CD4-positive, alpha-beta memory T cell (primary cell): ENCODE measurements at regions not wholly inside any gene's neighbourhood (a gene's known extent, or its start where the extent isn't known, plus 50 kb on each side); places are given as distances from the start of the nearest gene placed in this dataset.

Experiments
- CTCF ChIA-PET: fragments of 350-600 bp; sonication (Branson Sonifier 250); formaldehyde crosslinking; loops from one replicate; lab custom pipeline; 2021; ENCODE audit warnings: inconsistent platforms; ENCODE audit not compliant: partially characterized antibody; lab: Charles Lee
- POLR2A ChIA-PET: fragments of 350-600 bp; sonication (Branson Sonifier 250); formaldehyde crosslinking; loops from one replicate; lab custom pipeline; 2021; ENCODE audit not compliant: partially characterized antibody; lab: Charles Lee
- DNase-seq, 5 donors: peaks; one replicate each; pipeline versions ENCODE4 v3.0.0 to v3.0.0-alpha.2; 2020 to 2022; ENCODE audit warnings: mixed read lengths in 1 of 5
- H3K27ac ChIP-seq: one replicate; pipeline ENCODE4 v1.7.0; 2013; ENCODE audit warnings: low read depth, low read length
- H3K27me3 ChIP-seq: 2 replicates; pipeline ENCODE4 v1.7.0; 2013; ENCODE audit warnings: mild to moderate bottlenecking, low read length, moderate library complexity; ENCODE audit not compliant: insufficient read depth
- H3K36me3 ChIP-seq: 2 replicates; pipeline ENCODE4 v1.7.0; 2013; ENCODE audit warnings: mild to moderate bottlenecking, low read length, moderate library complexity; ENCODE audit not compliant: insufficient read depth
- H3K4me1 ChIP-seq: 2 replicates; pipeline ENCODE4 v1.7.0; 2013; ENCODE audit warnings: mild to moderate bottlenecking, low read length, moderate library complexity; ENCODE audit not compliant: insufficient read depth
- H3K4me3 ChIP-seq, 2 donors: one replicate each; pipeline ENCODE4 v1.7.0; 2013; ENCODE audit warnings: low read length in 2 of 2, mild to moderate bottlenecking in 1 of 2
- H3K9me3 ChIP-seq, 2 donors: one replicate each; pipeline ENCODE4 v1.7.0; 2013; ENCODE audit warnings: low read length in 2 of 2, control low read depth in 1 of 2; ENCODE audit not compliant: control insufficient read depth in 1 of 2
- H3K27ac Mint-ChIP-seq, 7 donors: one replicate each; pipeline ENCODE4 v1.8.0; 2020 to 2021; ENCODE audit warnings: mixed read lengths in 7 of 7, mild to moderate bottlenecking in 6 of 7, inconsistent platforms in 3 of 7, moderate library complexity in 3 of 7
- H3K27me3 Mint-ChIP-seq, 2 donors: one replicate each; pipeline ENCODE4 v1.8.0; 2020 to 2021; ENCODE audit warnings: mixed read lengths in 2 of 2
- H3K36me3 Mint-ChIP-seq, 2 donors: one replicate each; pipeline ENCODE4 v1.8.0; 2020 to 2021; ENCODE audit warnings: mixed read lengths in 2 of 2, inconsistent platforms in 1 of 2, mild to moderate bottlenecking in 1 of 2
- H3K4me1 Mint-ChIP-seq, 4 donors: one replicate each; pipeline ENCODE4 v1.8.0; 2020 to 2021; ENCODE audit warnings: mixed read lengths in 4 of 4, mild to moderate bottlenecking in 1 of 4
- H3K4me3 Mint-ChIP-seq, 8 donors: one replicate each; pipeline ENCODE4 v1.8.0; 2020 to 2021; ENCODE audit warnings: mixed read lengths in 8 of 8, mild to moderate bottlenecking in 7 of 8, moderate library complexity in 6 of 8, inconsistent platforms in 3 of 8
- H3K9me3 Mint-ChIP-seq, 8 donors: one replicate each; pipeline ENCODE4 v1.8.0; 2020 to 2021; ENCODE audit warnings: mixed read lengths in 8 of 8, mild to moderate bottlenecking in 5 of 8, inconsistent platforms in 3 of 8, moderate library complexity in 1 of 8
- intact Hi-C: fragments of 100-400 bp; cut with micrococcal nuclease; formaldehyde crosslinking; loops from one replicate; pipeline ENCODE4 v1.15.1; 2023

- H3K36me3 ChIP-seq: no peaks in the 10 kb centered on the region
- Mint-ChIP-seq H3K27me3 (no peaks in the 10 kb centered on the region), H3K27ac (no peak overlapping the region), H3K4me1 (no peaks in the 10 kb centered on the region), H3K4me3 (no peak overlapping the region), H3K36me3 (no peaks in the 10 kb centered on the region), H3K9me3 (peaks cover 0 to 6% (median under 1%) of the 10 kb centered on the region in 8 donors)
- H3K27me3 ChIP-seq: no peaks in the 10 kb centered on the region
- no peak for DNase-seq
- no peak overlapping the region for H3K27ac ChIP-seq
- H3K4me3 ChIP-seq: no peak overlapping the region
- ChIA-PET POLR2A (no interaction called here), CTCF (no interaction called here)
- intact Hi-C loops: no loop called here
- no peaks in the 10 kb centered on the region for H3K9me3 ChIP-seq
- no peaks in the 10 kb centered on the region for H3K4me1 ChIP-seq
Observed at GRCh38 chr2:138329162-138329561, 172.4 kb upstream of the SPOPL start.

GRCh38 chr2:138329591-138329990 is 172.0 kb upstream of the SPOPL start:
- Histone ChIP-seq H3K27ac (no peak overlapping the region), H3K9me3 (no peaks in the 10 kb centered on the region), H3K27me3 (no peaks in the 10 kb centered on the region), H3K4me1 (no peaks in the 10 kb centered on the region), H3K36me3 (no peaks in the 10 kb centered on the region), H3K4me3 (no peak overlapping the region)
- DNase-seq: no peak
- CTCF ChIA-PET: no interaction called here
- H3K4me1 Mint-ChIP-seq: no peaks in the 10 kb centered on the region
- peaks cover 0 to 6% (median under 1%) of the 10 kb centered on the region in 8 donors for H3K9me3 Mint-ChIP-seq
- no peaks in the 10 kb centered on the region for H3K36me3 Mint-ChIP-seq
- no peaks in the 10 kb centered on the region for H3K27me3 Mint-ChIP-seq
- POLR2A ChIA-PET: no interaction called here
- peak overlapping the region in 1 of 7 donors; percentile 2 for H3K27ac Mint-ChIP-seq
- no peak overlapping the region for H3K4me3 Mint-ChIP-seq
- intact Hi-C loops: no loop called here

- CTCF ChIA-PET: no interaction called here
- Histone ChIP-seq H3K4me3 (no peak overlapping the region), H3K4me1 (no peaks in the 10 kb centered on the region), H3K27me3 (no peaks in the 10 kb centered on the region), H3K9me3 (no peaks in the 10 kb centered on the region), H3K27ac (no peak overlapping the region), H3K36me3 (no peaks in the 10 kb centered on the region)
- Mint-ChIP-seq H3K27ac (no peak overlapping the region), H3K36me3 (no peaks in the 10 kb centered on the region), H3K4me3 (no peak overlapping the region), H3K4me1 (no peaks in the 10 kb centered on the region), H3K9me3 (peaks cover 0 to 4% (median under 1%) of the 10 kb centered on the region in 8 donors), H3K27me3 (no peaks in the 10 kb centered on the region)
- POLR2A ChIA-PET: no interaction called here
- intact Hi-C loops: no loop called here
- no peak for DNase-seq
Observed at GRCh38 chr2:138333121-138333520, 168.4 kb upstream of the SPOPL start.

- Mint-ChIP-seq H3K4me1 (no peaks in the 10 kb centered on the region), H3K27me3 (no peaks in the 10 kb centered on the region), H3K9me3 (peaks cover 0 to 4% (median under 1%) of the 10 kb centered on the region in 8 donors), H3K4me3 (no peak overlapping the region), H3K36me3 (no peaks in the 10 kb centered on the region), H3K27ac (no peak overlapping the region)
- Histone ChIP-seq H3K27me3 (no peaks in the 10 kb centered on the region), H3K4me3 (no peak overlapping the region), H3K4me1 (no peaks in the 10 kb centered on the region), H3K27ac (no peak overlapping the region), H3K9me3 (no peaks in the 10 kb centered on the region), H3K36me3 (no peaks in the 10 kb centered on the region)
- POLR2A ChIA-PET: no interaction called here
- intact Hi-C loops: no loop called here
- CTCF ChIA-PET: no interaction called here
- no peak for DNase-seq
Observed at GRCh38 chr2:138333677-138334076, 167.9 kb upstream of the SPOPL start.

GRCh38 chr2:138334323-138334722 is 167.2 kb upstream of the SPOPL start:
- Histone ChIP-seq H3K36me3 (no peaks in the 10 kb centered on the region), H3K4me1 (no peaks in the 10 kb centered on the region), H3K27ac (no peak overlapping the region), H3K4me3 (no peak overlapping the region), H3K27me3 (no peaks in the 10 kb centered on the region), H3K9me3 (no peaks in the 10 kb centered on the region)
- ChIA-PET CTCF (no interaction called here), POLR2A (no interaction called here)
- Mint-ChIP-seq H3K4me3 (no peak overlapping the region), H3K27ac (no peak overlapping the region), H3K4me1 (no peaks in the 10 kb centered on the region), H3K9me3 (peaks cover 0 to 4% (median under 1%) of the 10 kb centered on the region in 8 donors), H3K36me3 (no peaks in the 10 kb centered on the region), H3K27me3 (no peaks in the 10 kb centered on the region)
- intact Hi-C loops: no loop called here
- no peak for DNase-seq

- Mint-ChIP-seq H3K4me1 (no peaks in the 10 kb centered on the region), H3K4me3 (no peak overlapping the region), H3K36me3 (no peaks in the 10 kb centered on the region), H3K27ac (no peak overlapping the region), H3K9me3 (peaks cover 0 to 4% (median under 1%) of the 10 kb centered on the region in 8 donors), H3K27me3 (no peaks in the 10 kb centered on the region)
- Histone ChIP-seq H3K36me3 (no peaks in the 10 kb centered on the region), H3K27me3 (no peaks in the 10 kb centered on the region), H3K4me3 (no peak overlapping the region), H3K9me3 (no peaks in the 10 kb centered on the region), H3K4me1 (no peaks in the 10 kb centered on the region), H3K27ac (no peak overlapping the region)
- no peak for DNase-seq
- intact Hi-C loops: no loop called here
- ChIA-PET CTCF (no interaction called here), POLR2A (no interaction called here)
Observed at GRCh38 chr2:138335036-138335435, 166.5 kb upstream of the SPOPL start.

GRCh38 chr2:138336146-138336545 is 165.4 kb upstream of the SPOPL start:
- no peak overlapping the region for H3K4me3 Mint-ChIP-seq
- H3K4me1 Mint-ChIP-seq: no peaks in the 10 kb centered on the region
- peaks cover 0 to 2% (median 0%) of the 10 kb centered on the region in 8 donors for H3K9me3 Mint-ChIP-seq
- H3K27ac ChIP-seq: no peak overlapping the region
- H3K4me1 ChIP-seq: no peaks in the 10 kb centered on the region
- ChIA-PET CTCF (no interaction called here), POLR2A (no interaction called here)
- H3K27me3 ChIP-seq: no peaks in the 10 kb centered on the region
- no peaks in the 10 kb centered on the region for H3K36me3 Mint-ChIP-seq
- H3K9me3 ChIP-seq: no peaks in the 10 kb centered on the region
- intact Hi-C loops: no loop called here
- no peak overlapping the region for H3K27ac Mint-ChIP-seq
- H3K4me3 ChIP-seq: no peak overlapping the region
- no peak for DNase-seq
- H3K36me3 ChIP-seq: no peaks in the 10 kb centered on the region
- no peaks in the 10 kb centered on the region for H3K27me3 Mint-ChIP-seq

GRCh38 chr2:138355244-138355643 is 146.3 kb upstream of the SPOPL start:
- ChIA-PET POLR2A (no interaction called here), CTCF (no interaction called here)
- no peaks in the 10 kb centered on the region for H3K4me1 ChIP-seq
- H3K36me3 ChIP-seq: no peaks in the 10 kb centered on the region
- no peaks in the 10 kb centered on the region for H3K4me1 Mint-ChIP-seq
- intact Hi-C loops: no loop called here
- no peak overlapping the region for H3K4me3 Mint-ChIP-seq
- peaks cover 0 to 5% (median 1%) of the 10 kb centered on the region in 8 donors for H3K9me3 Mint-ChIP-seq
- H3K27me3 Mint-ChIP-seq: peaks cover 0 to 3% of the 10 kb centered on the region in 2 donors
- DNase-seq: no peak
- H3K4me3 ChIP-seq: no peak overlapping the region
- no peaks in the 10 kb centered on the region for H3K36me3 Mint-ChIP-seq
- no peaks in the 10 kb centered on the region for H3K9me3 ChIP-seq
- no peaks in the 10 kb centered on the region for H3K27me3 ChIP-seq
- no peak overlapping the region for H3K27ac ChIP-seq
- no peak overlapping the region for H3K27ac Mint-ChIP-seq
